Effector CD4-positive, alpha-beta T cell (primary cell): ENCODE measurements at regions not wholly inside any gene's neighbourhood (a gene's known extent, or its start where the extent isn't known, plus 50 kb on each side); places are given as distances from the start of the nearest gene placed in this dataset.
"Not testable (repeated sequence)": the region's sequence is repeated elsewhere in the genome, so short reads cannot be mapped to it uniquely, and the experiment has no call there.

Experiments used
- DNase-seq: peaks from one replicate; pipeline ENCODE4 v3.0.0-alpha.2; 2020

DNA sequence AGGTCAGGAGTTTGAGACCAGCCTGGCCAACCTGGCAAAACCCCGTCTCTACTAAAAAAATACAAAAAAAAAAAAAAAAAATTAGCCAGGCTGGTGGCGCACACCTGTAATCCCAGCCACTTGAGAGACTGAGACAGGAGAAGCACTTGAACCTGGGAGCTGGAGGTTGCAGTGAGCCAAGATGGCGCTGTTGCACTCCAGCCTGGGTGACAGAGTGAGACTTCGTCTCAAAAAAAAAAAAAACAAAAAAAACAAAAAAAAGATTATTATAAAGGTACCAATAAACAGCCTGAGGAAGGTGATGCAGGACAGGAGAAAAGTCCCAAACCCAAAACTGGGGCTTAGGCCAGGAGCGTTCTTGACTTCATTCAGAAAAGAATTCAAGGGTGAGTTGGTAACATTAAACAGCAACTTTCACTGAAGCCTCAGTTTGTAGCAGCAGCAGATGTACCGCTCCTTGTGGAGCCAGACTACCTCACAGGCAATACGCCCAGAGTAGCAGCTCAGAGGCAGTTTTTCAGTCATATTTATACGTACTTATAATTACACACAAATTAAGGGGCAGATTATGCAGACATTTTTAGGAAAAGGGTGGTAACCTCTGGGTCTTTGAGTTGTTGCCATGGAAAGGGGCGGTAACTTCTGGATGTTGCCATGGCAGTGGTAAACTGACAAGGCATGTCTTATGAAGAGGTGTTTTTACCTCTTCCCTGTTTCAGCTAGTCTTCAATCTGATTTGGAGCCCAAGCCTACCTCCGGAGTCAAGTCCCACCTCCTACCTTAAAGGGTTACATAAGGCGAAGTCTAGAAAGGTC is 1596.6 kb upstream of the CELF4 start:
- no peak for DNase-seq

- no peak for DNase-seq
Observed at GRCh38 chr18:39149211-39149806, 1583.7 kb upstream of the CELF4 start.

- no peak for DNase-seq
Observed at GRCh38 chr18:39134255-39134654, 1568.7 kb upstream of the CELF4 start.

DNA sequence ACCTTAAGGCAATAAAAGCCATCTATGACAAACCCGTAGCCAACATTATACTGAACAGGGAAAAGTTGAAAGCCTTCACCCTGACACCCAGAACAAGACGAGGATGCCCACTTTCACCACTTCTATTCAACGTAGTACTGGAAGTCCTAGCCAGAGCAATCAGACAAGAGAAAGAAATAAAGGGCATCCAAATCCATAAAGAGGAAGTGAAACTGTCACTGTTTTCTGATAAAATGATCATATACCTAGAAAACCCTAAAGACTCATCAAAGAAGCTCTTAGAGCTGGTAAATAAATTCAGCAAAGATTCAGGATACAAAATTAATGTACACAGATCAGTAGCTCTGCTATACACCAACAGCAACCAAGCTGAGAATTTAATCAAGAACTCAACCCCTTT is 1561.9 kb upstream of the CELF4 start:
- DNase-seq, result not testable (repeated sequence)

DNA sequence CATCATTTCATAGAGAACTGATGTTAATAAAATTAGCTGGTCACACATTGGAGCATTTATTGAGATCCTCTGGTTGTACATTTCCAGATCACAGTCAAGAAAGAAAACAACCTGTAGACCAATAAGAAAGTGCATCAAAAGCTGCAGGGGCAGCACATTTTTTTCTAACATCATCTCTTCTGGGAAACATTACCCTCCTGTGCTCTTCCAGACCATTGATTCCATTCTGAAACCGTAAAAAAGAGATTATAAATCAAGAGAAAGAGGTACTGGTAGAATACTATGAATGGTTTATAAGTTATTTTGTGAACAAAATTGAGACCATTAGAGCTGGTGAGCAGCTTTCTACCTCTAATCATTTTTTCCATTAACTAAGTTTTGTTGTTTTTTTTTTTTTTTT is 1548.2 kb upstream of the CELF4 start:
- no peak for DNase-seq

GRCh38 chr18:39105104-39105503 is 1539.5 kb upstream of the CELF4 start:
- no peak for DNase-seq

GRCh38 chr18:39072970-39073369 is 1507.4 kb upstream of the CELF4 start:
- DNase-seq, result no peak

- DNase-seq, result no peak
Observed at GRCh38 chr18:39062426-39062825, 1496.8 kb upstream of the CELF4 start.

- DNase-seq, result no peak
Observed at GRCh38 chr18:39058386-39059000, 1492.9 kb upstream of the CELF4 start.

- DNase-seq, result no peak
Observed at GRCh38 chr18:39057423-39058064, 1491.9 kb upstream of the CELF4 start.

DNA sequence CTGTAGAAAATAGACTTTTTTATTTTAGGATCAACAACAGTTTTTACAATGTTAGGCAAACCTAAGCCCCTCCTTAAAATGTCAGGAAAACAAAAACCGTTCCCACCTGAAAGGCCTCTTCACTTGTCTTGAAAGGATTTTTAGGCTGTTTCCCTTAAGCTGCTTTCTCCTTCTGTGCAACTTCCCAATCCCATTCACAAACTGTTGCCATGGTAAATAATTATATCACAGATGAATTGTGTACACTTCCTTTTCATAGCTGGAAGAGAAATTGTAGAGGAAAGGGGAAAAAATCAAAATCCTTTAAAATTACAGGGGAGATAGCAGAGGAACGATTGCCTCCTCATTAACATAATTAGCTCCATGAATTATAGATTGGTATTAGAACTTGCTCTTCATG is 1488.0 kb upstream of the CELF4 start:
- DNase-seq, result no peak

- DNase-seq, result no peak
Observed at GRCh38 chr18:39051013-39051412, 1485.4 kb upstream of the CELF4 start.

- no peak for DNase-seq
Observed at GRCh38 chr18:39039813-39040212, 1474.2 kb upstream of the CELF4 start.

- DNase-seq, result no peak
Observed at GRCh38 chr18:39037925-39038324, 1472.3 kb upstream of the CELF4 start.

DNA sequence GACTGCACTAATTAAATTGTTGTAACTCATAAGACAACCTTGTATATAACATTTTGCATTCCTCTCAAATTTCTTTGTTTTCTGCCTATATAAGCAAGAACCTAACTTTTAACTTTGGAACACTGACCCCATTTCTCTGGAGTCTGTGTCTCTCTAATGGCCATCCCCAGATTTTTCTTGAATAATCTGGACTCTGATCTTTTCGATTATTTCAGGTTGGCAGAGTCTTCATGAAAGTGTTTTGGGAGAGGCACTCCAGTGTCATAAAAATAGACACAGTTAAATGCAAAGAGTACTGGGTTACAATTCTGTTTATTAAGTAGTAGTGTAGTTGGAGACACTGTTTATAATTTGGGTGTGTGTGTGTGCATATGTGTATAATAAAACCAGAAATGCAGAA is 1467.7 kb upstream of the CELF4 start:
- DNase-seq, result no peak

GRCh38 chr18:39031647-39032046 is 1466.0 kb upstream of the CELF4 start:
- no peak for DNase-seq

DNA sequence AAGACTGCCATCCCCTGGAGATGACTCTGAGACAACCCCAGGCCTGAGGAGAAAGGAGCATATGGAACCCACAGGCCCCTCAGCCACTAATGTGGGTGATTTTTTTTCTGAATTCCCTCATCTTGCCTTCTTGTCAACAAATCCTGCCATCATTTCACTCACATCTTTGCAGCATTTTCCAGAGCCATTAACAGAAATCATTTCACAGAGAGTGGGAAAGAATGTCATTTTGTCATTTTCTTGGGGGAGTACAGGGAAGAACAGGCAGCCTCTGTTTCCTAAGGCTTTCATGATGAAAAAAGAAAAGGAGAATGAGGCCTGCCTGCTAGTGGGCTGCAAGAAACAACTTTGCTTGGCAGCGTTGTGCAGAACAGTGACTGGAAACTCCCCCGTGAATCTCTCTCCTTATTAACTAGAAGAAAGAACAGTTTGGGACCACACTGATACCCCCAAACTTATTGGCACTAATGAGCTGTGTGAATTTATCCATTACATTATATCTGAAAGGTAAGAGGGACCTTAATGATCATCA is 1464.6 kb upstream of the CELF4 start:
- no peak for DNase-seq

GRCh38 chr18:39025531-39025930 is 1459.9 kb upstream of the CELF4 start:
- no peak for DNase-seq

- no peak for DNase-seq
Observed at GRCh38 chr18:39019989-39020388, 1454.4 kb upstream of the CELF4 start.

DNA sequence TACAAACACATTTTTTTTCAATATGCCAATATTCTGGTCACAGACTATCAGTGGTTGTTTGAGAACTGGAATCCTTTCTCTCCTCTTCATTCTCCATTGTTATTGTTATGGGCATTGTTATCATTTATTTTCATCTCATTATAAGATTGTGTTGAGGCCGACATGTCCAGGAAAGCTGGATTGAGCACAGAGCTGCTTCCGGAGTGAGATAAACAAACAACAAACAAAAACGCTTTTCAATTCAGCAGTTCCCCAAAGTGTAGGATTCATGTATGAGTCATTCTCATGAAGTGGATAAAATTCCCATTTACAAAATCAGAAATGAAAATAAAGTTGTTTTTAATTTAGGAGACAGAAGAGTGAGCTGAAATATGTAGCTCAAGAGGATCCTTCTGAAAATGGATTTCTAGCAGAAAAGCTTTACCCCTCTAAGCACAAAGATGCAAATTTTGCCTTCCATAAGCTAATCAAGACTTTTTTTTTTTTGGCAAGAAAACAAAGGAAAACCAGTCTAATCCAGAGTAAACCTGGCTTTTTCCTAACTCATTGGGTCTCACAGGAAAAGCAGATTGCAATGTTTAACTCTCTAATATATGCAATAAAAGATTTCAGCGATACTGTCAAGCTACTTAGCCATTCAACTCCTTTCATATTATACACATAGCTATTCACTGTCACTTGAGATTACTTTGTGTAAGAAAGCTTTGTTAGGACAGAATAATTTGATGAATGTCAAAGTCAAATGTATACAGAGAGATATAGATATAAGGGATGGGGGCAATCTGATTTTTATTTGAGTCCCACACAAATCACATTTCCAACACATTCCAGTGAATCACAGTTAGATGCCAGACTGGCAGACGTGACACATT is 1441.7 kb upstream of the CELF4 start:
- no peak for DNase-seq

DNA sequence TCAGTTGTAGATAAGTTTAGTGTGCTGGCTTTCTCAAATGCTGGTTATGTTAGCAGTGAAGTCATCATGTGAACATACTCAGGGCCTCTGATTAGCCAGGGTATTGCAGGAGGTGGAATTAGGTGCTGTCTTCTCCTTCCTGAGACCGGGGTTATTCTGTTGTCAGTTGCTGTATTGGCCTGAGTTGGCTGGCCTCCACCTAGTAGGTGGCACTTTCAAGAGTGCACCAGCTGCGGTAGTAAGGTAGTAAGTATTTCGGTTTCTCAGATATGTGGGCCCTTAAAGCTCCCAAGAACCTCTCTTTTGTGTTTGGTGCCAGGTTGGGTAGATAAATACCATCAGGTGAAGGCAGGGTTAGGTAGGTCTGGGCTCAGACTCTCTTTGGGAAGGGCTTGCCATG is 1430.5 kb upstream of the CELF4 start:
- no peak for DNase-seq

- DNase-seq, result no peak
Observed at GRCh38 chr18:38993342-38993741, 1427.7 kb upstream of the CELF4 start.
